ENCODE measurements at regions not wholly inside any gene's neighbourhood (a gene's known extent, or its start where the extent isn't known, plus 50 kb on each side); places are given as distances from the start of the nearest gene placed in this dataset.

DNA sequence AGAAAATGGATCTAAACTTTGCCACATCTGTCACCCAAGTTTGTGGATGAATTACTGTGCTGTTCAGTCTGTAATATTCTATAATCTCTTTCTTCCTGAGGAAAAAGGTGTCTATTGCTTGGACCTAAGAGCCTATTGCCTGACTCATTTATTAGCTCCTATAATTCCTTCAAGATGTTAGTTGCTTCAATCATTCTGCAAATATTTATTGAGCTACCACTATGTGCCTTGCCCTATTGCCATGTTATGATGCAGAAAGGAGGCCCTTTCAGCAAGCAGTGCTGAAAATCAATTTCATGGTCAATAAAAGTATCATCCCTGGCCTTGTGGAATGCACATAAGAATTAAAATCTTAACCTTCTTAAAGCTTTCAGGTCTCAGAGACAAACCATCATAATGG lies 113.6 kb downstream of the CCER1 start:
- Histone ChIP-seq H3K4me3 (no peak overlapping the region), H3K36me3 (no peaks in the 10 kb centered on the region), H3K27me3 (no peaks in the 10 kb centered on the region), H3K9me3 (no peaks in the 10 kb centered on the region), H3K27ac (no peak overlapping the region), H3K4me1 (no peaks in the 10 kb centered on the region)
- DNase-seq = no peak
- TF ChIP-seq, protein P1, sequence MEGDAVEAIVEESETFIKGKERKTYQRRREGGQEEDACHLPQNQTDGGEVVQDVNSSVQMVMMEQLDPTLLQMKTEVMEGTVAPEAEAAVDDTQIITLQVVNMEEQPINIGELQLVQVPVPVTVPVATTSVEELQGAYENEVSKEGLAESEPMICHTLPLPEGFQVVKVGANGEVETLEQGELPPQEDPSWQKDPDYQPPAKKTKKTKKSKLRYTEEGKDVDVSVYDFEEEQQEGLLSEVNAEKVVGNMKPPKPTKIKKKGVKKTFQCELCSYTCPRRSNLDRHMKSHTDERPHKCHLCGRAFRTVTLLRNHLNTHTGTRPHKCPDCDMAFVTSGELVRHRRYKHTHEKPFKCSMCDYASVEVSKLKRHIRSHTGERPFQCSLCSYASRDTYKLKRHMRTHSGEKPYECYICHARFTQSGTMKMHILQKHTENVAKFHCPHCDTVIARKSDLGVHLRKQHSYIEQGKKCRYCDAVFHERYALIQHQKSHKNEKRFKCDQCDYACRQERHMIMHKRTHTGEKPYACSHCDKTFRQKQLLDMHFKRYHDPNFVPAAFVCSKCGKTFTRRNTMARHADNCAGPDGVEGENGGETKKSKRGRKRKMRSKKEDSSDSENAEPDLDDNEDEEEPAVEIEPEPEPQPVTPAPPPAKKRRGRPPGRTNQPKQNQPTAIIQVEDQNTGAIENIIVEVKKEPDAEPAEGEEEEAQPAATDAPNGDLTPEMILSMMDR (IDR thresholded peaks at IDR 0.05) = no peak
- no peak for TF ChIP-seq POLR2A (IDR thresholded peaks at IDR 0.05)

GRCh38 chr12:90839346-90839745 lies 115.6 kb downstream of the CCER1 start:
- Histone ChIP-seq H3K4me1 (no peaks in the 10 kb centered on the region), H3K4me3 (no peak overlapping the region), H3K27me3 (no peaks in the 10 kb centered on the region), H3K9me3 (no peaks in the 10 kb centered on the region), H3K36me3 (no peaks in the 10 kb centered on the region), H3K27ac (no peak overlapping the region)
- TF ChIP-seq, protein P1 (IDR thresholded peaks at IDR 0.05) = no peak
- TF ChIP-seq POLR2A (IDR thresholded peaks at IDR 0.05) = no peak
- no peak for DNase-seq

DNA sequence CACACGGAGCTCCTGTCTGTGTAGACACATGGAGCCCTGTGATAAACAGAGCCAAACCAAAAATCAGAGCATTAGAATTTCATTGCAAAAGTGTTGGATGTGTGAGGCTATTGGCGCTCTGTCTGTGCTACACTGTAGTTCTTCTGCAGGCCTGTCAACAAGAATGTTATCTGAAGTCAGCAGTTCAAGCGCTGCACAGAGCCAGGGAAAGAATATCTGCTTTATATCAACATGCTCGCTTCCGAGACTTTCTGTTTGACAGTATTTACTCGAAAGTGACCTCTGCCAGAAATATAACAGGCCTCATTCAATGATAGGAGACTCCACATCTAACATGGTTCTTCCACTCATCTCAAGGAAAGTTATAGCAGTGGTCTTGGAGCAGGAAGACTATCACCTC lies 118.3 kb downstream of the CCER1 start:
- Histone ChIP-seq H3K27me3 (no peaks in the 10 kb centered on the region), H3K36me3 (no peaks in the 10 kb centered on the region), H3K9me3 (no peaks in the 10 kb centered on the region), H3K27ac (no peak overlapping the region), H3K4me3 (no peak overlapping the region), H3K4me1 (no peaks in the 10 kb centered on the region)
- no peak for DNase-seq
- TF ChIP-seq, protein P1 (IDR thresholded peaks at IDR 0.05) = no peak
- no peak for TF ChIP-seq POLR2A (IDR thresholded peaks at IDR 0.05)

DNA sequence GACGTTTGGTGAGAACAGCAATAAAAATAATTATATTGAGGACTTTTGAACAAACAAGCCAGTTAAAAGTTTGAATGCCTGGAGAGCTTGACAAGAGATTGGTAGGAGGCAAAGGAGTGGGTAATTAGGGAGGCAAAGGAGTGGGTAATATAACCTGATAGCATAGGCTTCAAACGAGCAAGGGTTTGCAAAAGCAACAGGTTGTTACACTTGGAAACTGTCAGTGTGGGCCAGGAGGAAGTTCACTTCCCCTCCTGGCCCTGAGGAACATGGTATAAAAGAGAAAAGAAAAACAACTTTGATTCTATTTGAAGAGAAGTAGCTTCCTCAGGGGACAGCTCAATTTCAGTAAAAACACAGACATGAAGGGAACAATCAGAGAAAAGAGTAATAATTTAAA lies 121.7 kb downstream of the CCER1 start:
- H3K9me3 ChIP-seq = no peaks in the 10 kb centered on the region
- no peaks in the 10 kb centered on the region for H3K4me1 ChIP-seq
- H3K36me3 ChIP-seq = no peaks in the 10 kb centered on the region
- DNase-seq = no peak
- TF ChIP-seq, protein P1 (IDR thresholded peaks at IDR 0.05) = no peak
- no peaks in the 10 kb centered on the region for H3K27me3 ChIP-seq
- no peak overlapping the region for H3K4me3 ChIP-seq
- H3K27ac ChIP-seq = no peak overlapping the region

DNA sequence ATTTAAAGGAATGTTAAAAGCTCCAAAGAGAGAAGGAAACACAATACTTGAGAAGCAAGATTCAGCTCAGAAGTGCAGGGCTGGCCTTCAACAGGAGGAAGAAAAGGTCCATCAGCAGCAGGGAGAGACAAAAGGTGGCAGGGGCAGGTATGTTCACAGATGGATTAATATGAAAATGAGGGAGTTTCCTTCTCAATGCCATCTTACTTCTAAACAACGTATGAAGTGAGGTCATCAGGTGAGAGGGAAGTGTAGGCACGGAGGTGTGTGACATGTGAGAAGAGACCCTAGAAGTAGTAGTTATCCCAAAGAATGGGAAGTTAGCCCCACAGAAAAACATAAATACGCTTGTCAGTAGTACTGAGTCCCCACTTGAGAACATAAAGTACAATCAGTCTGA lies 122.5 kb downstream of the CCER1 start:
- TF ChIP-seq POLR2A (IDR thresholded peaks at IDR 0.05) = no peak
- TF ChIP-seq, protein P1 (IDR thresholded peaks at IDR 0.05) = no peak

DNA sequence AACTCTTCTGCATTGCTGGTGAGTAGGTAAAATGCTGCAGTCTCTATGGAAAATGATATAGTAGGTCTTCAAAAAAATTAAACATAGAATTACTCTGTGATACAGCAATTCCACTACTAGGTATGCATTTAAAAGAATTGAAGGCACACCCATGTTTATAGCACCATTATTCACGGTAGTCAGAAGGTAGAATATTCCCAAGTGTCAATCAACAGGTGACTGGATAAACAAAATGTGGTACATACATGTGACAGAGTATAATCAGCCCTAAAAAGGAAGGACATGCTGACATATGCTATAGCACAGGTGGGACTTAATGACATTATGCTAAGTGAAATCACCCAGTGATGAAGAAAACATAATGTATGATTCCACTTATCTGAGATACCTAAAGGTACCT lies 123.3 kb downstream of the CCER1 start:
- H3K36me3 ChIP-seq = no peaks in the 10 kb centered on the region
- no peak for DNase-seq
- H3K27ac ChIP-seq = no peak overlapping the region
- no peaks in the 10 kb centered on the region for H3K9me3 ChIP-seq
- no peaks in the 10 kb centered on the region for H3K27me3 ChIP-seq
- no peak overlapping the region for H3K4me3 ChIP-seq
- no peaks in the 10 kb centered on the region for H3K4me1 ChIP-seq
- TF ChIP-seq, protein P1 (IDR thresholded peaks at IDR 0.05) = no peak
- no peak for TF ChIP-seq POLR2A (IDR thresholded peaks at IDR 0.05)

More for the DNA sequence above, 122.5 kb downstream of the CCER1 start:
- Histone ChIP-seq H3K4me3 (no peak overlapping the region), H3K27ac (no peak overlapping the region), H3K9me3 (no peaks in the 10 kb centered on the region), H3K27me3 (no peaks in the 10 kb centered on the region), H3K36me3 (no peaks in the 10 kb centered on the region), H3K4me1 (no peaks in the 10 kb centered on the region)
- no peak for DNase-seq
